Progenitor cell of endocrine pancreas (in vitro differentiated cells): ENCODE measurements at regions not wholly inside any gene's neighbourhood (a gene's known extent, or its start where the extent isn't known, plus 50 kb on each side); places are given as distances from the start of the nearest gene placed in this dataset.

Source experiments
- DNase-seq: peaks from one replicate; pipeline ENCODE4 v3.0.0; 2021; ENCODE audit warnings: low spot score; ENCODE audit not compliant: unreplicated experiment
- H3K27ac Mint-ChIP-seq: 2 replicates; pipeline ENCODE4 v1.8.0; 2021; ENCODE audit warnings: mild to moderate bottlenecking, moderate library complexity, mixed read lengths
- H3K27me3 Mint-ChIP-seq: 2 replicates; pipeline ENCODE4 v1.8.0; 2021; ENCODE audit warnings: mixed read lengths
- H3K36me3 Mint-ChIP-seq: 2 replicates; pipeline ENCODE4 v1.8.0; 2022; ENCODE audit warnings: mixed read lengths; ENCODE audit not compliant: insufficient read depth
- H3K4me1 Mint-ChIP-seq: 2 replicates; pipeline ENCODE4 v1.8.0; 2021; ENCODE audit warnings: low read depth, mixed read lengths
- H3K4me3 Mint-ChIP-seq: 2 replicates; pipeline ENCODE4 v1.8.0; 2021; ENCODE audit warnings: low read depth, mild to moderate bottlenecking, moderate library complexity, mixed read lengths
- H3K9me3 Mint-ChIP-seq: 2 replicates; pipeline ENCODE4 v1.8.0; 2021; ENCODE audit warnings: low read depth, mixed read lengths
- TF ChIP-seq, protein P1 (sequence below): fragments of 200-600 bp; sonication (generic); IDR thresholded peaks from one replicate; pipeline ENCODE4 v1.5.0; 2021; ENCODE audit warnings: antibody characterized with exemption, mild to moderate bottlenecking; ENCODE audit not compliant: unreplicated experiment

- H3K4me1 Mint-ChIP-seq: peaks cover 21% of the 10 kb centered on the region
- TF ChIP-seq, protein P1, sequence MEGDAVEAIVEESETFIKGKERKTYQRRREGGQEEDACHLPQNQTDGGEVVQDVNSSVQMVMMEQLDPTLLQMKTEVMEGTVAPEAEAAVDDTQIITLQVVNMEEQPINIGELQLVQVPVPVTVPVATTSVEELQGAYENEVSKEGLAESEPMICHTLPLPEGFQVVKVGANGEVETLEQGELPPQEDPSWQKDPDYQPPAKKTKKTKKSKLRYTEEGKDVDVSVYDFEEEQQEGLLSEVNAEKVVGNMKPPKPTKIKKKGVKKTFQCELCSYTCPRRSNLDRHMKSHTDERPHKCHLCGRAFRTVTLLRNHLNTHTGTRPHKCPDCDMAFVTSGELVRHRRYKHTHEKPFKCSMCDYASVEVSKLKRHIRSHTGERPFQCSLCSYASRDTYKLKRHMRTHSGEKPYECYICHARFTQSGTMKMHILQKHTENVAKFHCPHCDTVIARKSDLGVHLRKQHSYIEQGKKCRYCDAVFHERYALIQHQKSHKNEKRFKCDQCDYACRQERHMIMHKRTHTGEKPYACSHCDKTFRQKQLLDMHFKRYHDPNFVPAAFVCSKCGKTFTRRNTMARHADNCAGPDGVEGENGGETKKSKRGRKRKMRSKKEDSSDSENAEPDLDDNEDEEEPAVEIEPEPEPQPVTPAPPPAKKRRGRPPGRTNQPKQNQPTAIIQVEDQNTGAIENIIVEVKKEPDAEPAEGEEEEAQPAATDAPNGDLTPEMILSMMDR: no peak
- H3K27me3 Mint-ChIP-seq: no peaks in the 10 kb centered on the region
- peaks cover 13% of the 10 kb centered on the region for H3K9me3 Mint-ChIP-seq
- no peak overlapping the region for H3K4me3 Mint-ChIP-seq
- no peak for DNase-seq
- peaks cover 6% of the 10 kb centered on the region for H3K36me3 Mint-ChIP-seq
- no peak overlapping the region for H3K27ac Mint-ChIP-seq
Measured at GRCh38 chr2:226474131-226474530, 325.5 kb downstream of the IRS1 start.

DNA sequence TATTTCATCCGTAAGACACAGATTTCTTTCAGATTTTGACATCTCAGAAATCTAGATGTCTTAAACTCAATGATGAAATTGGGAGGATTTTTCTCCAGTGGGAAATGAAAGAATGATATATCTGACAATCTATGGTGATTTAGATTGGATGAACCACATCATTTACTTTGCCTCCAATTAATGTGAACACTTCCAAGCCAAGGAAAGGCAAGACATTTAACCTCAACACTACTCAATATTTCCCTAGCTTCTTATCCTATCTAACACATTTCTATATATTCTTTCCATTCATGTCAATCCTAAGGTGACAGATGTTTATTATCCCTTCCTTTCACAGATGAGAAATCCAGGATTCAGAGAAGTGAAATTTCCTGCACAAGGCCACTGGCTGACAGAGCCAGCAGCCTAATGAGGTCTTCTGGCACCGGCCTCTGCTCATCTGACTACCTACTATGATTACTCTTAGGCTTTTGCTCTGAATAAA is 327.6 kb downstream of the IRS1 start:
- Mint-ChIP-seq H3K27ac (no peak overlapping the region), H3K27me3 (no peaks in the 10 kb centered on the region), H3K36me3 (peaks cover 5% of the 10 kb centered on the region), H3K4me3 (no peak overlapping the region), H3K9me3 (peaks cover 10% of the 10 kb centered on the region), H3K4me1 (peaks cover 4% of the 10 kb centered on the region)
- TF ChIP-seq, protein P1: no peak
- DNase-seq: no peak

DNA sequence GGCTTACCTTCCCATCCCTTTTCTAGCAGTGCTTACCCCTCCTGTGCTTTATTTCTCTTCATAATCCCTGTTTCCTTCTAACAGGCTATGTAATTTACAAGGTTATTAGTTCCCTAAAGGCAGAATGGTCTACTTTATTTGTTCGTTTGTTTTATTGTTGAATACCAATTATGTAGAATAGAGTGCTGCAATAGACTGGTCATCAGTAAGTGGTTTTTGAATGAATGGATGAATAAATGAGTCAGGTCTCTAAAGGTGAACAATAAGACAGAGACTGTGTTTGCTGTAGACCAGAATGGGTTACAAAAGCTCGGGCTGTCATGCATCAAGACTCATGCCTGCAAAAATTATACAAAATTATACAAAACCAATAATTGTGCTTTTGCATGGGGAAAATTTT is 332.0 kb downstream of the IRS1 start:
- H3K27ac Mint-ChIP-seq: no peak overlapping the region
- H3K4me3 Mint-ChIP-seq: no peak overlapping the region
- H3K27me3 Mint-ChIP-seq: no peaks in the 10 kb centered on the region
- TF ChIP-seq, protein P1: no peak
- no peaks in the 10 kb centered on the region for H3K36me3 Mint-ChIP-seq
- no peaks in the 10 kb centered on the region for H3K4me1 Mint-ChIP-seq
- no peak for DNase-seq
- peaks cover under 1% of the 10 kb centered on the region for H3K9me3 Mint-ChIP-seq

- H3K4me1 Mint-ChIP-seq: no peaks in the 10 kb centered on the region
- no peaks in the 10 kb centered on the region for H3K36me3 Mint-ChIP-seq
- TF ChIP-seq, protein P1: no peak
- DNase-seq: no peak
- H3K9me3 Mint-ChIP-seq: peaks cover 3% of the 10 kb centered on the region
- no peaks in the 10 kb centered on the region for H3K27me3 Mint-ChIP-seq
- H3K4me3 Mint-ChIP-seq: no peak overlapping the region
- H3K27ac Mint-ChIP-seq: no peak overlapping the region
Measured at GRCh38 chr2:226467221-226467620, 332.4 kb downstream of the IRS1 start.

DNA sequence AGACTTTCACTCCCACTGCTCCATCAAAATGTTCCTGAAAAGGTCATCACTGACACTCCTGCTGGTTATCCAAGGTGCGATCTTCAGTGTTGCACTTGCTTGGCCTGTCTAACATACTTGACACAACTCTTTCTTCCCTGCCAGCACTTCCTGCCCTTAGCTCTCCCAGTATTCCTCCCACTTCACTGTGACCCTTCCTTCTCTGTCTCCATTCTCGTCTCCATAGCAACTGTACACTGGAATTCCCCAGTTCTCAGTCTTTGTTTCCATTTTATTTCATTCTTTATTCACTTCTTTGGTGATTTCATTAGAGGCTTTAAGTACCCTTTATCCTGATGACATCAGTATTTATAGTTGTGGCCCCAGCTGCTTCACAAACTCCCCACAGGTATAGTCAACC is 333.0 kb downstream of the IRS1 start:
- TF ChIP-seq, protein P1: no peak
- no peak overlapping the region for H3K27ac Mint-ChIP-seq

More for the DNA sequence above, 333.0 kb downstream of the IRS1 start:
- Mint-ChIP-seq H3K27me3 (no peaks in the 10 kb centered on the region), H3K4me1 (no peaks in the 10 kb centered on the region), H3K4me3 (no peak overlapping the region), H3K9me3 (peaks cover 3% of the 10 kb centered on the region), H3K36me3 (no peaks in the 10 kb centered on the region)
- no peak for DNase-seq
